GM23248 (cell line): ENCODE measurements at regions not wholly inside any gene's neighbourhood (a gene's known extent, or its start where the extent isn't known, plus 50 kb on each side); places are given as distances from the start of the nearest gene placed in this dataset.

Experiments used
- DNase-seq: peaks from one replicate; pipeline ENCODE4 v3.0.0-alpha.2; 2015
- H2AFZ ChIP-seq: fragments of 200-600 bp; sonication (generic); 2 replicates; pipeline ENCODE4 v1.6.1; 2016; ENCODE audit warnings: antibody characterized with exemption
- H3F3A ChIP-seq: fragments of 200-600 bp; sonication (generic); 2 replicates; pipeline ENCODE4 v1.6.1; 2016; ENCODE audit warnings: mild to moderate bottlenecking, antibody characterized with exemption, mixed run types; ENCODE audit not compliant: insufficient read depth
- H3K27ac ChIP-seq: fragments of 200-600 bp; sonication (generic); 2 replicates; pipeline ENCODE4 v1.5.1; 2016; ENCODE audit warnings: mild to moderate bottlenecking
- H3K27me3 ChIP-seq: fragments of 200-600 bp; sonication (generic); replicated peaks from 2 replicates; pipeline ENCODE4 v1.6.1; 2016; ENCODE audit warnings: mild to moderate bottlenecking; ENCODE audit not compliant: insufficient read depth
- H3K36me3 ChIP-seq: fragments of 200-600 bp; sonication (generic); 2 replicates; pipeline ENCODE4 v1.6.1; 2016; ENCODE audit warnings: low read depth, mild to moderate bottlenecking
- H3K4me1 ChIP-seq: fragments of 200-600 bp; sonication (generic); 2 replicates; pipeline ENCODE4 v1.6.1; 2016; ENCODE audit warnings: mild to moderate bottlenecking; ENCODE audit not compliant: insufficient read depth
- H3K4me2 ChIP-seq: fragments of 200-600 bp; sonication (generic); one replicate; pipeline ENCODE4 v1.6.1; 2016; ENCODE audit warnings: mild to moderate bottlenecking; ENCODE audit not compliant: unreplicated experiment
- H3K4me3 ChIP-seq: fragments of 200-600 bp; sonication (generic); 2 replicates; pipeline ENCODE4 v1.5.1; 2016; ENCODE audit warnings: mild to moderate bottlenecking
- H3K79me2 ChIP-seq: fragments of 200-600 bp; sonication (generic); 2 replicates; pipeline ENCODE4 v1.6.1; 2016; ENCODE audit warnings: mild to moderate bottlenecking; ENCODE audit not compliant: insufficient read depth
- H3K9ac ChIP-seq: fragments of 200-600 bp; sonication (generic); 2 replicates; pipeline ENCODE4 v1.6.1; 2016; ENCODE audit warnings: mild to moderate bottlenecking
- H3K9me2 ChIP-seq: fragments of 200-600 bp; sonication (generic); 2 replicates; pipeline ENCODE4 v1.6.1; 2016; ENCODE audit warnings: mixed run types, mild to moderate bottlenecking, moderate library complexity; ENCODE audit not compliant: insufficient read depth
- H3K9me3 ChIP-seq: fragments of 200-600 bp; sonication (generic); one replicate; pipeline ENCODE4 v1.6.1; 2017; ENCODE audit warnings: low read depth
- H4K20me1 ChIP-seq: fragments of 200-600 bp; sonication (generic); 2 replicates; pipeline ENCODE4 v1.6.0; 2016; ENCODE audit not compliant: insufficient read depth
- EZH2 ChIP-seq: fragments of 200-600 bp; sonication (generic); IDR thresholded peaks from 2 replicates; pipeline ENCODE4 v1.6.1; 2018; ENCODE audit warnings: antibody characterized with exemption, mild to moderate bottlenecking; ENCODE audit not compliant: insufficient read depth, poor library complexity, severe bottlenecking
- EZH2phosphoT487 ChIP-seq: fragments of 200-600 bp; sonication (generic); IDR thresholded peaks from 2 replicates; pipeline ENCODE4 v1.6.1; 2018; ENCODE audit warnings: antibody characterized with exemption, moderate library complexity, mild to moderate bottlenecking, low read depth; ENCODE audit not compliant: insufficient read depth
- WGBS, 2 experiments: methylation state at CpG; one replicate each; pipeline ENCODE4 v1.1.6; 2015 to 2017; ENCODE audit warnings: low lambda C conversion rate in 2 of 2, low coverage in 1 of 2; ENCODE audit errors: missing lambda C conversion rate in 2 of 2; 5-methylcytosine and 5-hydroxymethylcytosine counted together
- in situ Hi-C: fragments of 300-500 bp; cut with MboI; formaldehyde crosslinking; loops from 2 replicates; pipeline ENCODE4 v1.15.0; 2020

DNA sequence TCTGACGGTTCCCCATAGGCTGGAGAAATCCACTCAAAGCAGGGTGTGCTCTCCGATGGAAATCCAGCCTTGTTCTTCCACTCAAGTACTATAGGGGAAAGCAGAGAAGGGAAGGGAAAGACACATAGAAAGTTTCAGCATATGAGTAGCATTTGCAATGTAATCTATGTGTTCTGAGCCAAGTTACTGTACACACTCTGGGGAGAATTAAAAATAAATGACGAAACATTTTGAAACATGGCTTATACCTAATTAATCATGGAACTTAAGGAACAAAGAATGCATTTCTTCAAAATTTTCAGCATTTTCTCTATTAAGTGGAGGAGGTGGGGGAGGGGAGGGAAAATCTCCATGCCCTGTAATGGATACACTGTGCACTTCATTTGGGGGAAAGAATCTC lies 198.1 kb upstream of the HABP2 start:
- no peak for DNase-seq
- WGBS, 2 experiments: 72 to 75% methylated on average over 3 of the region's 3 CpGs
- TF ChIP-seq EZH2phosphoT487 (no peak), EZH2 (no peak)
- no peak overlapping the region for H3K4me2 ChIP-seq
- no peaks in the 10 kb centered on the region; the same call in 1 of the 2 replicates for H3K4me1 ChIP-seq
- H3F3A ChIP-seq: no peaks in the 10 kb centered on the region
- H2AFZ ChIP-seq: no peak overlapping the region
- H3K79me2 ChIP-seq: no peaks in the 10 kb centered on the region
- in situ Hi-C loops: no loop called here
- no peaks in the 10 kb centered on the region for H4K20me1 ChIP-seq
- no peaks in the 10 kb centered on the region for H3K9me2 ChIP-seq
- H3K27ac ChIP-seq: no peak overlapping the region
- H3K36me3 ChIP-seq: no peaks in the 10 kb centered on the region
- H3K9ac ChIP-seq: no peak overlapping the region
- no peaks in the 10 kb centered on the region for H3K27me3 ChIP-seq
- H3K4me3 ChIP-seq: no peak overlapping the region
- H3K9me3 ChIP-seq: no peaks in the 10 kb centered on the region

DNA sequence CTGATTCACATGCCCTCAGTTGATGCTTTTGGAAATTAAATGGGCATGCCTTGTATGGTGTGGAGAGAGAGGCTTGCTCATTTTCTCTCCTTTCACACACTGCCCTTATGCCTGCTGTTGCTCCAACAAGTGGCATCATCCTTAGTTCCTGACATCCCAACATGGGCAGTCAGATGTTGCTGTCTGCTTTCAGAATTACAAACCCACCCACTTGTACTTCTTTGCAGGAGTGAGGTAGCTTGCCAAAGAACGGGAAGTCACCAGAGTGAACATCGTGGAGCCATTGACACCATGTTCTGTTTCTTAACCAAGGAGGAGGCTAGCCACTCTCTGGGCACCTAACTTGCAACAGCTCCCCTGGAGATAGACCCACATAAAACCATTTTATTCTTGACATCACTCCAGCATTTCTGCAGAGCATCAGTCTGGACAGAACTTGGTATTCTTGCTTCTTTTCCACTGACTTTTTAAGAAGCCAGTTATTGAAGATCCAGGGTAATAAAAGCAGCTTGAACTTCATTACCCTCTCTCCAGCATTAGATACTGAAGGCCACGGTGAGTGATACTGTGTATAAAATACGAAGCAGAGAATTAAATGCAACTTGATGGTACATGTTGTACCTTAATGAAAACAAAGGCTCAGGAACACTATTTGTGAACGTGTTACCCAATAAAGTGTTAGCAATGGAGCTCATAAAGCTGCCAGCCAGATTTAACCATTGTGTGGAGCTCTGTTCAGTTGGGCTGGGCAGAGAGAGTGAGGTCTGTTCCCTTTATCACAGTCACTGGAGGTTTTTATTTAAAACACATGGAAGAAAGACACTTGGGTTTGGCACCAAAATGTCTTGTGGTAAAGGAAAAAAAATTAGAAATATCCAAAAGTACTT lies 195.8 kb upstream of the HABP2 start:
- Histone ChIP-seq H3K4me2 (no peak overlapping the region), H3K4me3 (no peak overlapping the region), H3K27ac (no peak overlapping the region), H3K9ac (no peak overlapping the region), H3K9me2 (no peaks in the 10 kb centered on the region), H3F3A (0 out of 2 replicates have a peak, but pooled peaks cover under 1% of the 10 kb centered on the region), H3K4me1 (peaks cover 1% of the 10 kb centered on the region), H3K9me3 (no peaks in the 10 kb centered on the region), H4K20me1 (no peaks in the 10 kb centered on the region), H3K36me3 (no peaks in the 10 kb centered on the region), H2AFZ (no peak overlapping the region), H3K79me2 (no peaks in the 10 kb centered on the region), H3K27me3 (no peaks in the 10 kb centered on the region)
- TF ChIP-seq EZH2 (no peak), EZH2phosphoT487 (no peak)
- DNase-seq: peak; percentile 28
- in situ Hi-C loops: no loop called here
- WGBS, 2 experiments: 13 to 14% methylated on average over 5 of the region's 5 CpGs

DNA sequence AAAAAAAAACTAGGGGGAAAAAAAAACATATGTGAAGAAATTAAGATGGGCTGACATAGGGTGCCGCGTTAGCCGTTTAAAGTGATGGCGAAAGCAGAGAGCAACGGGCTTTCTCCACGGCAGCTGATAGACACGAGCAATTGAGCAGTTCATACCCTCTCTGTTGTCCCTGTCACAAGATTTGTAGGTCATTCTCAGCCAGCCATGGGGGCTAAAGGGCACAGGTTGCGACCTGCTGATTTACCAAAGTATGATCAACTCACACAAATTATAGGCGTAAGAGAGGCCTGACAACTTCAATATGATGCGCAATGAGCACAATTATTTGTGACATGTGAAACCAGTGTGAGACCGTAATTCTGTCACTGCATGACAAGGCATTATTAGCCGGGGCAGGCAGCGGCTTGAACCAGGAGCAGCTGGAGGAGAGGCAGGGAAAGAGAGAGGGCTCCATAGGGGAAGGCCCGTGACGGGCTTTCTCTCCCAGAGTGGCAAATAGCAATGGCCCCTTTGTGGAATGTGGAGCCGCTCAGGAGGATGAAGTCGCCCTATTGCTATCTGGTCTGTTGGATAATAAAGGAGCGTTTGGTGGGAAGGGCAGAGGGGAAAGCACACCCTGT lies 195.1 kb upstream of the HABP2 start:
- 68 to 71% methylated on average over 18 of the region's 18 CpGs for WGBS, 2 experiments
- no peaks in the 10 kb centered on the region for H3K27me3 ChIP-seq
- peaks cover 8% of the 10 kb centered on the region for H3F3A ChIP-seq
- no peak overlapping the region for H3K9ac ChIP-seq
- TF ChIP-seq EZH2 (no peak), EZH2phosphoT487 (no peak)
- in situ Hi-C loops: no loop called here
- DNase-seq: no peak
- no peak overlapping the region for H3K27ac ChIP-seq
- peaks cover 9% of the 10 kb centered on the region for H3K4me1 ChIP-seq
- no peaks in the 10 kb centered on the region for H3K36me3 ChIP-seq
- no peaks in the 10 kb centered on the region for H3K9me3 ChIP-seq
- H3K4me2 ChIP-seq: no peak overlapping the region
- no peaks in the 10 kb centered on the region for H4K20me1 ChIP-seq
- no peaks in the 10 kb centered on the region for H3K79me2 ChIP-seq
- H2AFZ ChIP-seq: no peak overlapping the region
- H3K4me3 ChIP-seq: no peak overlapping the region
- H3K9me2 ChIP-seq: no peaks in the 10 kb centered on the region

DNA sequence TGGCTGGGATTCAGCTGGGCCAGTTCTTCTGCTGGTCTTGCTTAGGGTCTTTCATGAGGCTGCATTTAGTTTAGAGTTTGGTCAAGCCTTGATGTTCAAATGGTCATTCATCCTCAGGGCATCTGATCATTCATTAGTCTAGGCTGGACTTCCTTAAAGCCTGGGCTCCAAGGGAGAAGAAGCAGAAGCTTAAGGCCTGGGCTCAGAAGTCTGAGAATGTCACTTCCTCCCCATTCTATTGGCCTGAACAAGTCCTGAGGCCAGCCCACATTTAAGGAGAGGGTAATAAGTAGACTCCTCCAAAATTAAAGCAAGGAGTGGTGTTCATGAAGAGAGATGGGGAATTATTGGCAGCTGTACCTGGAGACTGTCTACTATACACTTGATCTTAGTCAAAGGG lies 193.2 kb upstream of the HABP2 start:
- no peak overlapping the region for H3K27ac ChIP-seq
- no peaks in the 10 kb centered on the region for H3K9me2 ChIP-seq
- DNase-seq: no peak
- no peak overlapping the region for H3K9ac ChIP-seq
- H4K20me1 ChIP-seq: no peaks in the 10 kb centered on the region
- peaks cover 13% of the 10 kb centered on the region for H3K4me1 ChIP-seq
- H3K4me3 ChIP-seq: no peak overlapping the region
- in situ Hi-C loops: no loop called here
- H3K27me3 ChIP-seq: 0 out of 2 replicates have a peak, but pooled peaks cover 3% of the 10 kb centered on the region
- H3K36me3 ChIP-seq: no peaks in the 10 kb centered on the region
- H2AFZ ChIP-seq: no peak overlapping the region
- H3F3A ChIP-seq: peaks cover 11% of the 10 kb centered on the region
- no peak overlapping the region for H3K4me2 ChIP-seq
- no peaks in the 10 kb centered on the region for H3K9me3 ChIP-seq
- H3K79me2 ChIP-seq: no peaks in the 10 kb centered on the region
- TF ChIP-seq EZH2 (no peak), EZH2phosphoT487 (no peak)
